SK-N-SH (cell line): ENCODE measurements at regions not wholly inside any gene's neighbourhood (a gene's known extent, or its start where the extent isn't known, plus 50 kb on each side); places are given as distances from the start of the nearest gene placed in this dataset.

Experiments used
- CTCF ChIA-PET: fragments of 300-600, 350-600 bp; formaldehyde crosslinking; extraction: SDS; loops from one replicate; lab custom pipeline; 2021; lab: Yijun Ruan, JAX
- POLR2A ChIA-PET: fragments of 350-600 bp; sonication (Branson Sonifier 250); formaldehyde crosslinking; extraction: SDS; loops from one replicate; lab custom pipeline; 2020; ENCODE audit warnings: antibody characterized with exemption, inconsistent platforms; lab: Yijun Ruan, JAX
- DNase-seq: peaks from one replicate; pipeline ENCODE4 v3.0.0; 2012
- H2AFZ ChIP-seq: fragments of 200-600 bp; sonication (generic); 2 replicates; pipeline ENCODE4 v1.8.1; 2016; ENCODE audit warnings: antibody characterized with exemption, mild to moderate bottlenecking, low read depth
- H3F3A ChIP-seq: fragments of 200-600 bp; sonication (generic); replicated peaks from 2 replicates; pipeline ENCODE3; 2016; ENCODE audit warnings: antibody characterized with exemption, mild to moderate bottlenecking; ENCODE audit not compliant: insufficient read depth
- H3K27ac ChIP-seq, 2 experiments: fragments of 200-500 bp in 1 of 2; fragments of 200-600 bp in 1 of 2; sonication (Bioruptor generic) in 1 of 2; sonication (generic), shearing (Covaris generic) in 1 of 2; 2 replicates each; pipeline versions ENCODE4 v1.5.1 to v1.6.1; 2014 to 2016; ENCODE audit warnings: low read depth in 2 of 2, inconsistent platforms in 1 of 2, low read length in 1 of 2, mild to moderate bottlenecking in 1 of 2, mixed read lengths in 1 of 2
- H3K27me3 ChIP-seq: fragments of 200-600 bp; sonication (generic), shearing (Covaris generic); 2 replicates; pipeline ENCODE4 v1.6.1; 2016; ENCODE audit warnings: mixed run types; ENCODE audit not compliant: insufficient read depth
- H3K36me3 ChIP-seq, 2 experiments: fragments of 200-500 bp in 1 of 2; fragments of 200-600 bp in 1 of 2; sonication (Bioruptor generic) in 1 of 2; sonication (generic) in 1 of 2; replicated peaks in 1 of 2; 2 replicates each; pipeline versions ENCODE3 to v1.5.1; 2014 to 2016; ENCODE audit warnings: low read length in 1 of 2, mild to moderate bottlenecking in 1 of 2; ENCODE audit not compliant: insufficient read depth in 2 of 2, control insufficient read depth in 1 of 2
- H3K4me1 ChIP-seq, 2 experiments: fragments of 200-500 bp in 1 of 2; fragments of 200-600 bp in 1 of 2; sonication (Bioruptor generic) in 1 of 2; sonication (generic), shearing (Covaris generic) in 1 of 2; 2 replicates each; pipeline versions ENCODE4 v1.5.1 to v1.6.1; 2014 to 2016; ENCODE audit warnings: low read depth in 1 of 2, low read length in 1 of 2, mixed run types in 1 of 2; ENCODE audit not compliant: insufficient read depth in 2 of 2, control insufficient read depth in 1 of 2
- H3K4me2 ChIP-seq: fragments of 200-600 bp; sonication (generic), shearing (Covaris generic); 2 replicates; pipeline ENCODE4 v1.6.1; 2017; ENCODE audit warnings: mixed run types
- H3K4me3 ChIP-seq, 2 experiments: fragments of 200-500 bp in 1 of 2; fragments of 200-600 bp in 1 of 2; sonication (Bioruptor generic) in 1 of 2; sonication (generic), shearing (Covaris generic) in 1 of 2; 2 replicates each; pipeline versions ENCODE4 v1.5.1 to v1.8.1; 2014 to 2016; ENCODE audit warnings: low read depth in 2 of 2, inconsistent platforms in 1 of 2, low read length in 1 of 2, mild to moderate bottlenecking in 1 of 2, mixed read lengths in 1 of 2, moderate library complexity in 1 of 2
- H3K79me2 ChIP-seq: fragments of 200-600 bp; sonication (generic); 2 replicates; pipeline ENCODE4 v1.8.1; 2017; ENCODE audit warnings: mild to moderate bottlenecking; ENCODE audit not compliant: insufficient read depth
- H3K9ac ChIP-seq: fragments of 200-600 bp; sonication (generic); 2 replicates; pipeline ENCODE4 v1.6.1; 2017; ENCODE audit warnings: mixed run types
- H3K9me2 ChIP-seq: fragments of 200-600 bp; sonication (generic); 2 replicates; pipeline ENCODE4 v1.6.1; 2017; ENCODE audit warnings: mixed run types
- H3K9me3 ChIP-seq: fragments of 200-600 bp; sonication (generic); 2 replicates; pipeline ENCODE4 v1.6.1; 2017; ENCODE audit warnings: mixed run types, mild to moderate bottlenecking, moderate library complexity
- H4K20me1 ChIP-seq: fragments of 200-600 bp; sonication (generic); 2 replicates; pipeline ENCODE4 v1.6.1; 2017; ENCODE audit warnings: mild to moderate bottlenecking, mixed run types; ENCODE audit not compliant: insufficient read depth
- CHD2 ChIP-seq: fragments of 150-350 bp; IDR thresholded peaks from 2 replicates; pipeline ENCODE4 v1.6.1; 2018; ENCODE audit warnings: low read length; ENCODE audit not compliant: partially characterized antibody
- ELF1 ChIP-seq: IDR thresholded peaks from 2 replicates; pipeline ENCODE4 v1.4.0; 2012
- EZH2phosphoT487 ChIP-seq: fragments of 200-600 bp; sonication (generic); IDR thresholded peaks from 2 replicates; pipeline ENCODE4 v1.6.1; 2017; ENCODE audit warnings: low read depth, mixed run types, mild to moderate bottlenecking, antibody characterized with exemption, moderate library complexity, borderline replicate concordance
- FOSL2 ChIP-seq: IDR thresholded peaks from 2 replicates; pipeline ENCODE4 v1.4.0; 2012; ENCODE audit warnings: low read depth, mild to moderate bottlenecking, moderate library complexity, borderline replicate concordance
- FOXM1 ChIP-seq: IDR thresholded peaks from 2 replicates; pipeline ENCODE4 v1.4.0; 2012; ENCODE audit warnings: low read depth, mild to moderate bottlenecking
- GATA2 ChIP-seq: sonication (generic); formaldehyde crosslinking; IDR thresholded peaks from 2 replicates; pipeline ENCODE4 v1.5.0; 2020; ENCODE audit warnings: mild to moderate bottlenecking, missing genetic modification reagents
- JUND ChIP-seq: IDR thresholded peaks from 2 replicates; pipeline ENCODE4 v1.4.0; 2012
- MEF2A ChIP-seq: IDR thresholded peaks from 2 replicates; pipeline ENCODE4 v1.4.0; 2012; ENCODE audit warnings: low read depth, borderline replicate concordance
- NFIC ChIP-seq: IDR thresholded peaks from 2 replicates; pipeline ENCODE4 v1.4.0; 2012; ENCODE audit warnings: borderline replicate concordance
- POLR2AphosphoS5 ChIP-seq: IDR thresholded peaks from 2 replicates; pipeline ENCODE4 v1.6.1; 2012; ENCODE audit warnings: low read depth, low read length
- RCOR1 ChIP-seq: fragments of 150-350 bp; IDR thresholded peaks from 2 replicates; pipeline ENCODE4 v1.6.1; 2017; ENCODE audit warnings: antibody characterized with exemption, low read length
- RXRA ChIP-seq: IDR thresholded peaks from 2 replicates; pipeline ENCODE4 v1.4.0; 2012; ENCODE audit warnings: low read depth, mild to moderate bottlenecking, borderline replicate concordance
- SIN3A ChIP-seq: IDR thresholded peaks from 2 replicates; pipeline ENCODE4 v1.6.1; 2012; ENCODE audit warnings: low read depth, mild to moderate bottlenecking, low read length, moderate library complexity, borderline replicate concordance
- SMC3 ChIP-seq: IDR thresholded peaks from 2 replicates; pipeline ENCODE4 v1.6.1; 2012; ENCODE audit warnings: low read depth, low read length, improper control_type of control experiment
- TEAD4 ChIP-seq: IDR thresholded peaks from 2 replicates; pipeline ENCODE4 v1.4.0; 2012; ENCODE audit warnings: mild to moderate bottlenecking, borderline replicate concordance; ENCODE audit not compliant: insufficient read depth
- YY1 ChIP-seq: IDR thresholded peaks from 2 replicates; pipeline ENCODE4 v1.4.0; 2012; ENCODE audit warnings: low read depth, mild to moderate bottlenecking
- WGBS: methylation state at CpG from one replicate; pipeline ENCODE4 v1.1.6; 2017; ENCODE audit warnings: low lambda C conversion rate; 5-methylcytosine and 5-hydroxymethylcytosine counted together
- TF ChIP-seq, protein P1 (sequence below): fragments of 150-350 bp; IDR thresholded peaks from 2 replicates; pipeline ENCODE4 v1.6.1; 2017; ENCODE audit warnings: antibody characterized with exemption, low read length, low read depth, borderline replicate concordance
- TF ChIP-seq, protein P2 (sequence below): fragments of 200-600 bp; sonication (generic); IDR thresholded peaks from 2 replicates; pipeline ENCODE4 v1.6.1; 2017; ENCODE audit warnings: antibody characterized with exemption, mild to moderate bottlenecking, moderate library complexity
- TF ChIP-seq, protein P3 (sequence below): IDR thresholded peaks from 2 replicates; pipeline ENCODE4 v1.6.1; 2012; ENCODE audit warnings: mild to moderate bottlenecking, low read depth, low read length, moderate library complexity

DNA sequence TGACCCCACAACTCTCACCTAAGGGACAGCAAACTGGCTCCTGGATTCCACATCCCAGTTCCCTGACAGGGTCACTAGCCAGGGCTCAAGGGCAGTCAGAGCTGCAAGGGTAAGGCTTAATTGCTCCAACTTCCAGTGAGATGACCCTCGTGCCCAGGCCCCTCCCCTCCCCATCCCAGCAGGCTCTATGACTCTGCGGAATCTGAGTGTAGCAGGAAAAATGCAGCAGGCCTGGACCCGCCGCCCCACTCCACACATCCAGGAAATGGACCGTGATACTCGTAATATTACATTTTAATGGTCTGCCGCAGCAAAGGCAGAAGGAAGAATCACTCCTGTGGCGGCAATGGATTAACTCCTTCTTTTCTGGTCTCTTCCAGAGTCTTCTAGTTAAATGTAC is 91.7 kb upstream of the CHST15 start:
- Histone ChIP-seq H3K27ac (no peak overlapping the region), H3K4me3 (no peak overlapping the region), H4K20me1 (no peaks in the 10 kb centered on the region), H3K4me1 (no peaks in the 10 kb centered on the region), H3K36me3 (no peaks in the 10 kb centered on the region), H3F3A (no peaks in the 10 kb centered on the region), H3K9me3 (no peaks in the 10 kb centered on the region), H3K4me2 (no peak overlapping the region), H3K79me2 (no peaks in the 10 kb centered on the region), H3K9me2 (no peaks in the 10 kb centered on the region), H2AFZ (no peak overlapping the region), H3K9ac (no peak overlapping the region), H3K27me3 (no peaks in the 10 kb centered on the region)
- no peak for TF ChIP-seq FOXM1
- TF ChIP-seq GATA2, result no peak
- TF ChIP-seq, protein P1, sequence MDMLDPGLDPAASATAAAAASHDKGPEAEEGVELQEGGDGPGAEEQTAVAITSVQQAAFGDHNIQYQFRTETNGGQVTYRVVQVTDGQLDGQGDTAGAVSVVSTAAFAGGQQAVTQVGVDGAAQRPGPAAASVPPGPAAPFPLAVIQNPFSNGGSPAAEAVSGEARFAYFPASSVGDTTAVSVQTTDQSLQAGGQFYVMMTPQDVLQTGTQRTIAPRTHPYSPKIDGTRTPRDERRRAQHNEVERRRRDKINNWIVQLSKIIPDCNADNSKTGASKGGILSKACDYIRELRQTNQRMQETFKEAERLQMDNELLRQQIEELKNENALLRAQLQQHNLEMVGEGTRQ, result no peak
- no peak for TF ChIP-seq POLR2AphosphoS5
- TF ChIP-seq, protein P2, sequence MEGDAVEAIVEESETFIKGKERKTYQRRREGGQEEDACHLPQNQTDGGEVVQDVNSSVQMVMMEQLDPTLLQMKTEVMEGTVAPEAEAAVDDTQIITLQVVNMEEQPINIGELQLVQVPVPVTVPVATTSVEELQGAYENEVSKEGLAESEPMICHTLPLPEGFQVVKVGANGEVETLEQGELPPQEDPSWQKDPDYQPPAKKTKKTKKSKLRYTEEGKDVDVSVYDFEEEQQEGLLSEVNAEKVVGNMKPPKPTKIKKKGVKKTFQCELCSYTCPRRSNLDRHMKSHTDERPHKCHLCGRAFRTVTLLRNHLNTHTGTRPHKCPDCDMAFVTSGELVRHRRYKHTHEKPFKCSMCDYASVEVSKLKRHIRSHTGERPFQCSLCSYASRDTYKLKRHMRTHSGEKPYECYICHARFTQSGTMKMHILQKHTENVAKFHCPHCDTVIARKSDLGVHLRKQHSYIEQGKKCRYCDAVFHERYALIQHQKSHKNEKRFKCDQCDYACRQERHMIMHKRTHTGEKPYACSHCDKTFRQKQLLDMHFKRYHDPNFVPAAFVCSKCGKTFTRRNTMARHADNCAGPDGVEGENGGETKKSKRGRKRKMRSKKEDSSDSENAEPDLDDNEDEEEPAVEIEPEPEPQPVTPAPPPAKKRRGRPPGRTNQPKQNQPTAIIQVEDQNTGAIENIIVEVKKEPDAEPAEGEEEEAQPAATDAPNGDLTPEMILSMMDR, result no peak
- TF ChIP-seq SIN3A, result no peak
- no peak for TF ChIP-seq MEF2A
- TF ChIP-seq TEAD4, result no peak
- TF ChIP-seq JUND, result no peak
- no peak for TF ChIP-seq ELF1
- TF ChIP-seq, protein P3, sequence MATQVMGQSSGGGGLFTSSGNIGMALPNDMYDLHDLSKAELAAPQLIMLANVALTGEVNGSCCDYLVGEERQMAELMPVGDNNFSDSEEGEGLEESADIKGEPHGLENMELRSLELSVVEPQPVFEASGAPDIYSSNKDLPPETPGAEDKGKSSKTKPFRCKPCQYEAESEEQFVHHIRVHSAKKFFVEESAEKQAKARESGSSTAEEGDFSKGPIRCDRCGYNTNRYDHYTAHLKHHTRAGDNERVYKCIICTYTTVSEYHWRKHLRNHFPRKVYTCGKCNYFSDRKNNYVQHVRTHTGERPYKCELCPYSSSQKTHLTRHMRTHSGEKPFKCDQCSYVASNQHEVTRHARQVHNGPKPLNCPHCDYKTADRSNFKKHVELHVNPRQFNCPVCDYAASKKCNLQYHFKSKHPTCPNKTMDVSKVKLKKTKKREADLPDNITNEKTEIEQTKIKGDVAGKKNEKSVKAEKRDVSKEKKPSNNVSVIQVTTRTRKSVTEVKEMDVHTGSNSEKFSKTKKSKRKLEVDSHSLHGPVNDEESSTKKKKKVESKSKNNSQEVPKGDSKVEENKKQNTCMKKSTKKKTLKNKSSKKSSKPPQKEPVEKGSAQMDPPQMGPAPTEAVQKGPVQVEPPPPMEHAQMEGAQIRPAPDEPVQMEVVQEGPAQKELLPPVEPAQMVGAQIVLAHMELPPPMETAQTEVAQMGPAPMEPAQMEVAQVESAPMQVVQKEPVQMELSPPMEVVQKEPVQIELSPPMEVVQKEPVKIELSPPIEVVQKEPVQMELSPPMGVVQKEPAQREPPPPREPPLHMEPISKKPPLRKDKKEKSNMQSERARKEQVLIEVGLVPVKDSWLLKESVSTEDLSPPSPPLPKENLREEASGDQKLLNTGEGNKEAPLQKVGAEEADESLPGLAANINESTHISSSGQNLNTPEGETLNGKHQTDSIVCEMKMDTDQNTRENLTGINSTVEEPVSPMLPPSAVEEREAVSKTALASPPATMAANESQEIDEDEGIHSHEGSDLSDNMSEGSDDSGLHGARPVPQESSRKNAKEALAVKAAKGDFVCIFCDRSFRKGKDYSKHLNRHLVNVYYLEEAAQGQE, result no peak
- TF ChIP-seq EZH2phosphoT487, result no peak
- no peak for TF ChIP-seq FOSL2
- TF ChIP-seq NFIC, result no peak
- TF ChIP-seq YY1, result no peak
- TF ChIP-seq SMC3, result no peak
- TF ChIP-seq RCOR1, result no peak
- TF ChIP-seq CHD2, result no peak
- no peak for TF ChIP-seq RXRA
- DNase-seq, result no peak
- POLR2A ChIA-PET, result no interaction called here
- WGBS, result 76% methylated on average over 6 of the region's 8 CpGs
- CTCF ChIA-PET, result interaction anchor here (1.3 to 2.2 kb wide), 3 partner anchors 8 to 190 kb away, joined by 3 to 10 read pairs (median 4); no protein-coding TSS in a partner anchor
